ENCODE measurements at regions not wholly inside any gene's neighbourhood (a gene's known extent, or its start where the extent isn't known, plus 50 kb on each side); places are given as distances from the start of the nearest gene placed in this dataset.

- TF ChIP-seq JUND (IDR thresholded peaks at IDR 0.05) (no peak), YY1 (IDR thresholded peaks at IDR 0.05; ENCODE audit: extremely low read depth, insufficient replicate concordance, low read depth, low read length) (no peak), ZBTB33 (IDR thresholded peaks at IDR 0.05; ENCODE audit: extremely low read depth, insufficient replicate concordance, low read length) (no peak), POLR2A (IDR thresholded peaks at IDR 0.05; ENCODE audit: borderline replicate concordance, extremely low read depth, insufficient read depth, insufficient read length) (no peak), EZH2 (IDR thresholded peaks at IDR 0.05) (no peak)
- TF ChIP-seq, protein P1, sequence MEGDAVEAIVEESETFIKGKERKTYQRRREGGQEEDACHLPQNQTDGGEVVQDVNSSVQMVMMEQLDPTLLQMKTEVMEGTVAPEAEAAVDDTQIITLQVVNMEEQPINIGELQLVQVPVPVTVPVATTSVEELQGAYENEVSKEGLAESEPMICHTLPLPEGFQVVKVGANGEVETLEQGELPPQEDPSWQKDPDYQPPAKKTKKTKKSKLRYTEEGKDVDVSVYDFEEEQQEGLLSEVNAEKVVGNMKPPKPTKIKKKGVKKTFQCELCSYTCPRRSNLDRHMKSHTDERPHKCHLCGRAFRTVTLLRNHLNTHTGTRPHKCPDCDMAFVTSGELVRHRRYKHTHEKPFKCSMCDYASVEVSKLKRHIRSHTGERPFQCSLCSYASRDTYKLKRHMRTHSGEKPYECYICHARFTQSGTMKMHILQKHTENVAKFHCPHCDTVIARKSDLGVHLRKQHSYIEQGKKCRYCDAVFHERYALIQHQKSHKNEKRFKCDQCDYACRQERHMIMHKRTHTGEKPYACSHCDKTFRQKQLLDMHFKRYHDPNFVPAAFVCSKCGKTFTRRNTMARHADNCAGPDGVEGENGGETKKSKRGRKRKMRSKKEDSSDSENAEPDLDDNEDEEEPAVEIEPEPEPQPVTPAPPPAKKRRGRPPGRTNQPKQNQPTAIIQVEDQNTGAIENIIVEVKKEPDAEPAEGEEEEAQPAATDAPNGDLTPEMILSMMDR (IDR thresholded peaks at IDR 0.05 in 2 of 3, conservative IDR thresholded peaks at IDR 0.05 in 1 of 3; ENCODE audit: borderline replicate concordance in 1 of 3, insufficient read depth in 1 of 3, low read depth in 2 of 3, low read length in 2 of 3), result no peak
- TF ChIP-seq, protein P2, sequence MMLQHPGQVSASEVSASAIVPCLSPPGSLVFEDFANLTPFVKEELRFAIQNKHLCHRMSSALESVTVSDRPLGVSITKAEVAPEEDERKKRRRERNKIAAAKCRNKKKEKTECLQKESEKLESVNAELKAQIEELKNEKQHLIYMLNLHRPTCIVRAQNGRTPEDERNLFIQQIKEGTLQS (IDR thresholded peaks at IDR 0.05), result no peak
Observed at GRCh38 chr3:31452495-31453106, 80.1 kb upstream of the STT3B start.

Data from HCT116 (cell line).